ENCODE measurements at regions not wholly inside any gene's neighbourhood (a gene's known extent, or its start where the extent isn't known, plus 50 kb on each side); places are given as distances from the start of the nearest gene placed in this dataset.

GRCh38 chr14:30445011-30445793, 113.8 kb upstream of the G2E3 start:
- Histone ChIP-seq H3K9me3 (no peaks in the 10 kb centered on the region), H3K4me3 (ENCODE audit: low read depth, low read length) (no peak overlapping the region), H3K36me3 (no peaks in the 10 kb centered on the region), H3K27me3 (no peaks in the 10 kb centered on the region; the same call in 1 of the 2 replicates), H3K4me1 (no peaks in the 10 kb centered on the region)
- no peak for TF ChIP-seq CTCF (IDR thresholded peaks at IDR 0.05; ENCODE audit: low read depth, low read length)
- no peak for DNase-seq

GRCh38 chr14:30445852-30446251, 113.1 kb upstream of the G2E3 start:
- DNase-seq = no peak
- TF ChIP-seq CTCF (IDR thresholded peaks at IDR 0.05; ENCODE audit: low read depth, low read length) = no peak
- Histone ChIP-seq H3K36me3 (no peaks in the 10 kb centered on the region), H3K4me1 (no peaks in the 10 kb centered on the region), H3K27me3 (no peaks in the 10 kb centered on the region; the same call in 1 of the 2 replicates), H3K4me3 (ENCODE audit: low read depth, low read length) (no peak overlapping the region), H3K9me3 (no peaks in the 10 kb centered on the region)

- no peak overlapping the region for H3K4me3 ChIP-seq (ENCODE audit: low read depth, low read length)
- TF ChIP-seq CTCF (IDR thresholded peaks at IDR 0.05; ENCODE audit: low read depth, low read length) = no peak
- H3K27me3 ChIP-seq = no peaks in the 10 kb centered on the region
- H3K4me1 ChIP-seq = no peaks in the 10 kb centered on the region
- no peaks in the 10 kb centered on the region for H3K9me3 ChIP-seq
- DNase-seq = no peak
- no peaks in the 10 kb centered on the region for H3K36me3 ChIP-seq
Observed at GRCh38 chr14:30450631-30451545, 108.1 kb upstream of the G2E3 start.

- H3K4me3 ChIP-seq (ENCODE audit: low read depth, low read length) = no peak overlapping the region
- no peaks in the 10 kb centered on the region for H3K36me3 ChIP-seq
- no peak for DNase-seq
Observed at GRCh38 chr14:30456296-30456695, 102.7 kb upstream of the G2E3 start.

GRCh38 chr14:30462358-30462757, 96.6 kb upstream of the G2E3 start:
- H3K9me3 ChIP-seq = no peaks in the 10 kb centered on the region
- DNase-seq = no peak
- no peaks in the 10 kb centered on the region for H3K36me3 ChIP-seq
- H3K4me1 ChIP-seq = no peaks in the 10 kb centered on the region
- H3K4me3 ChIP-seq (ENCODE audit: low read depth, low read length) = no peak overlapping the region
- no peak for TF ChIP-seq CTCF (IDR thresholded peaks at IDR 0.05; ENCODE audit: low read depth, low read length)
- peaks cover 3% of the 10 kb centered on the region; the same call in 1 of the 2 replicates for H3K27me3 ChIP-seq

More at GRCh38 chr14:30456296-30456695, 102.7 kb upstream of the G2E3 start:
- Histone ChIP-seq H3K4me1 (no peaks in the 10 kb centered on the region), H3K27me3 (no peaks in the 10 kb centered on the region), H3K9me3 (no peaks in the 10 kb centered on the region)
- no peak for TF ChIP-seq CTCF (IDR thresholded peaks at IDR 0.05; ENCODE audit: low read depth, low read length)
